AG09309 (cell line): ENCODE measurements at regions not wholly inside any gene's neighbourhood (a gene's known extent, or its start where the extent isn't known, plus 50 kb on each side); places are given as distances from the start of the nearest gene placed in this dataset.

Source experiments
- DNase-seq: peaks from one replicate; pipeline ENCODE4 v3.0.0-alpha.2; 2010; ENCODE audit warnings: low read depth
- H3K4me3 ChIP-seq: 2 replicates; pipeline ENCODE4 v1.5.1; 2011; ENCODE audit warnings: mild to moderate bottlenecking, low read depth, low read length, moderate library complexity; ENCODE audit not compliant: control insufficient read depth
- TF ChIP-seq, protein P1 (sequence below): IDR thresholded peaks from 2 replicates; pipeline ENCODE4 v1.5.1; 2011; ENCODE audit warnings: mild to moderate bottlenecking, low read depth, low read length, inconsistent platforms; ENCODE audit not compliant: insufficient read depth, control insufficient read depth; ENCODE audit errors: missing control alignments

DNA sequence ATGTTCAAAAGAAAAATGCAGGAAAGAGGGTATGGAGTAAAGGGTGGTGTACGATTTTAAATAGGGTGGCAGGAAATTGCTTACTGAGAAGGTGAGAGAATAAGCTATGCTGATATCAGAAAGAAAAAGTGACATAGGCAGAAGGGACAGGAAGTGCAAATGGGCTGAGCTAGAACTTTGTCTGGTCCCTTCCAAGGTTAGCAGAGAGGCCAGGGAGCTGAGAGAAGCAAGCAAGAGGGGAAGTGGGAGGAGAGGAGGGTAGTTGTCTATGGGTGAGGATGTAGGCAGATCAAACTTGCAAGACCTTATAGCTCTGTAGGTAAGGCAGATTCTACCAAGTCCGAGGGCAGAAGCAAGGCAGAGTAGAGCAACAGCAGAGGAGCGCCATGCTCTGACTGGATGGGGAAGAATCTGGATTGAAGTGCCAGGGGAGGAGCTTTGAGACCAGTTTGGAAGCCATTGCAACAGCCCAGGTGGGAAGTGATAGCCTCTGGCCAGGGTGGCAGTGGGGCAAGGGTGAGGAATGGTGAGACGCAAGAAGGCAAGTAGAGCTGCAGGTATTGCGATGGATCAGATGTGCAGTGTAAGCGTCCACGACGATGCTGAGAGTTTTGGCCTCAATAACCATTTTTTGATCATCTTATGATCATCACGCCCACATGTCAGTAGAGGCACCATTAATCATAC, 134.4 kb upstream of the APCDD1 start:
- TF ChIP-seq, protein P1, sequence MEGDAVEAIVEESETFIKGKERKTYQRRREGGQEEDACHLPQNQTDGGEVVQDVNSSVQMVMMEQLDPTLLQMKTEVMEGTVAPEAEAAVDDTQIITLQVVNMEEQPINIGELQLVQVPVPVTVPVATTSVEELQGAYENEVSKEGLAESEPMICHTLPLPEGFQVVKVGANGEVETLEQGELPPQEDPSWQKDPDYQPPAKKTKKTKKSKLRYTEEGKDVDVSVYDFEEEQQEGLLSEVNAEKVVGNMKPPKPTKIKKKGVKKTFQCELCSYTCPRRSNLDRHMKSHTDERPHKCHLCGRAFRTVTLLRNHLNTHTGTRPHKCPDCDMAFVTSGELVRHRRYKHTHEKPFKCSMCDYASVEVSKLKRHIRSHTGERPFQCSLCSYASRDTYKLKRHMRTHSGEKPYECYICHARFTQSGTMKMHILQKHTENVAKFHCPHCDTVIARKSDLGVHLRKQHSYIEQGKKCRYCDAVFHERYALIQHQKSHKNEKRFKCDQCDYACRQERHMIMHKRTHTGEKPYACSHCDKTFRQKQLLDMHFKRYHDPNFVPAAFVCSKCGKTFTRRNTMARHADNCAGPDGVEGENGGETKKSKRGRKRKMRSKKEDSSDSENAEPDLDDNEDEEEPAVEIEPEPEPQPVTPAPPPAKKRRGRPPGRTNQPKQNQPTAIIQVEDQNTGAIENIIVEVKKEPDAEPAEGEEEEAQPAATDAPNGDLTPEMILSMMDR: no peak
- no peak for DNase-seq
- H3K4me3 ChIP-seq: no peak overlapping the region

DNA sequence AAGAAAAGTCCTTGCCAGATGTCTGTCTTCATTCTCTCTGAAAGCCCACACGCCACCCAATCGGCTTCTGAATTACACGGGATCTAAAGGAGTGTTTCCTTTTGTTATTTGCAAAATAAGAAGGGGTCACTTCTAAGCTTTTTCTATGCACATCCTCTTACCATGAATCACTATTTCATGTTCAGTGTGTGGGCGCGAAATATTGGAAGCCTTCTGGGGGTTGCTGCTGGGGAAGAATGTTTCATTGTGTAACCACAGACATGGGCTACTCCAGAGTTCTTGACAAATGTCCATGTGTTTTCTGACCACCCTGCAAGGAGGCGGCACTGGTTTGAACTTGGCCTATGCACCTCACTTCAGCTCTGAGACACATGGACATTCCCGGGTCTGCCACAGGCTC, 133.6 kb upstream of the APCDD1 start:
- H3K4me3 ChIP-seq: no peak overlapping the region
- peak; percentile 37 for DNase-seq
- TF ChIP-seq, protein P1: no peak

DNA sequence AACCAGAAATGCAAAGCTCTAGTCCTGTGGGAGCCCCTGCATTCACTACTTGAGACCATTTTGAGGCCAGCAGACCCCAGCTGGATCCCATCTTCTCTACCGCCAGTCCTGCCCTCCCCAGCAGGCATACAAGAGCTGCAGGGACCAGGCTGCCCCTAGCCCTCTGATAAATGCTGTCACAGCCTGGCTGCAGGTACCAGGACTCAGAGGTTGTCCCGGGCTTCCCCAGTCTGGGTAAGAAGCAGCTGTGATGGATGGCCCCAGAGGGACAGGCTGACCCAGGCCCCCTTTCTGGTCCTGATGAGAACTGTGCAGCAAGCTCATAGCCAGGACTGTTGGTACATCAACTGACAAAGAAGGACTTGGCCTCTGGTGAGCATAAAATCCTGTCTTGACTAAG, 132.9 kb upstream of the APCDD1 start:
- DNase-seq: no peak
- TF ChIP-seq, protein P1: no peak
- H3K4me3 ChIP-seq: no peak overlapping the region

DNA sequence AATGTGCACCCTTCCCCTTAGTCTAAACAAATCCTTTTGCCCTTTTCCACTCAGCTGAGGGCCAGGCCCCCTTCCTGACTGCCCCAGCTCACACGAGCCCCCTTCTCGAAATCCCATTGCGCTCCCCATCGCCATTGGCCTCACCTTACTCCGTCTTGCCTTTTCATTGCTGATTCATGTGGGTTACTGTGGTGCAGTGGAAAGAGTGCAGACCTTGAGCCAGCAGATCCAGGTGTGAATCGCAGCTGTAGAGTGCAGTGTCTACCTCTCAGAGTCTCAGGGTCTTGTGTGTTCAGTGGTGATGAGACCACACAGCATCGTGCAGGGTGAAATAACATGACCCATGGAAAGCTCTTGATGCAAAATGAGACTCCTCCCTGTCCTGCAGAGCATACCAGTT, 132.4 kb upstream of the APCDD1 start:
- no peak for DNase-seq
- no peak overlapping the region for H3K4me3 ChIP-seq
- TF ChIP-seq, protein P1: no peak

DNA sequence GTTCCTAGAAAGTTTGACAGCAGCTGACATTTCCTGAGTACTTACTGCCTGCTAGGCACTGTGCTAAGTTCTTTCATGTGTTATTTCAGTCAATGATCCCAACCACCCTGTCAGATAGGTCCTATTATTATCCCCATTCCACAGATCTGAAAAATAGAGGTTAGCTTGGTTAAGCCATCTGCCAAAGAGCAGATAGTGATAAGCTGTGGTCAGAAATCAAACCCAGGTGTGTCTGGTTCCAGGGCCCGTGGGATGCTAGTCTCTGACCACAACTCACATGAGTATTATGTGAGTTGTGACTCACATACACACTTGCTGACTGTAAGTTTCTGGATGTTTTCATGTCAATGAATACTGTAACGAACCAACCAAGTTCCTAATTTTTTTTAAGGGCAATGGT, 132.0 kb upstream of the APCDD1 start:
- no peak overlapping the region for H3K4me3 ChIP-seq
- TF ChIP-seq, protein P1: no peak
- no peak for DNase-seq

DNA sequence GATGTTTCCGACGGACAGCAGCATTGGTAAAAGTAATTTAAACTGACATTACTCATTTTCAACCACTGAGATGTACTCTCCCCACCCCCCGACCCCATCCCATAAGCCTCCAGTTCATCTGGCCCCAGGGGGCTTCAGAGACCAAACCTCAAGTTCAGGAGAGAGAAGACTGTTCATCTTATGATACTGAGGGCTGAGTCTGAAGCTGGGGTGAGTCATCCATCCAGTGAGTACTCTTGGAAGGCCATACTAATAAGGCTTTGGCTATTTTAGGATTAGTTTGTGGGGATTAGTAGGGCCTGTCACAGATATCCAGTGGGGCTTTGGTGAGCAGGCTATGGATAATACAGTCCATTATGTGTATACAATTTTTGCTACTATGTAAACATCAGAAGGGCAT, 125.3 kb upstream of the APCDD1 start:
- no peak overlapping the region for H3K4me3 ChIP-seq
- TF ChIP-seq, protein P1: no peak
- DNase-seq: no peak
